SK-N-SH (cell line): ENCODE measurements at regions not wholly inside any gene's neighbourhood (a gene's known extent, or its start where the extent isn't known, plus 50 kb on each side); places are given as distances from the start of the nearest gene placed in this dataset.

Source experiments
- CTCF ChIA-PET: fragments of 300-600, 350-600 bp; formaldehyde crosslinking; extraction: SDS; loops from one replicate; lab custom pipeline; 2021; lab: Yijun Ruan, JAX
- POLR2A ChIA-PET: fragments of 350-600 bp; sonication (Branson Sonifier 250); formaldehyde crosslinking; extraction: SDS; loops from one replicate; lab custom pipeline; 2020; ENCODE audit warnings: antibody characterized with exemption, inconsistent platforms; lab: Yijun Ruan, JAX
- DNase-seq: peaks from one replicate; pipeline ENCODE4 v3.0.0; 2012
- H2AFZ ChIP-seq: fragments of 200-600 bp; sonication (generic); 2 replicates; pipeline ENCODE4 v1.8.1; 2016; ENCODE audit warnings: antibody characterized with exemption, mild to moderate bottlenecking, low read depth
- H3F3A ChIP-seq: fragments of 200-600 bp; sonication (generic); replicated peaks from 2 replicates; pipeline ENCODE3; 2016; ENCODE audit warnings: antibody characterized with exemption, mild to moderate bottlenecking; ENCODE audit not compliant: insufficient read depth
- H3K27ac ChIP-seq, 2 experiments: fragments of 200-500 bp in 1 of 2; fragments of 200-600 bp in 1 of 2; sonication (Bioruptor generic) in 1 of 2; sonication (generic), shearing (Covaris generic) in 1 of 2; 2 replicates each; pipeline versions ENCODE4 v1.5.1 to v1.6.1; 2014 to 2016; ENCODE audit warnings: low read depth in 2 of 2, inconsistent platforms in 1 of 2, low read length in 1 of 2, mild to moderate bottlenecking in 1 of 2, mixed read lengths in 1 of 2
- H3K27me3 ChIP-seq: fragments of 200-600 bp; sonication (generic), shearing (Covaris generic); 2 replicates; pipeline ENCODE4 v1.6.1; 2016; ENCODE audit warnings: mixed run types; ENCODE audit not compliant: insufficient read depth
- H3K36me3 ChIP-seq, 2 experiments: fragments of 200-500 bp in 1 of 2; fragments of 200-600 bp in 1 of 2; sonication (Bioruptor generic) in 1 of 2; sonication (generic) in 1 of 2; replicated peaks in 1 of 2; 2 replicates each; pipeline versions ENCODE3 to v1.5.1; 2014 to 2016; ENCODE audit warnings: low read length in 1 of 2, mild to moderate bottlenecking in 1 of 2; ENCODE audit not compliant: insufficient read depth in 2 of 2, control insufficient read depth in 1 of 2
- H3K4me1 ChIP-seq, 2 experiments: fragments of 200-500 bp in 1 of 2; fragments of 200-600 bp in 1 of 2; sonication (Bioruptor generic) in 1 of 2; sonication (generic), shearing (Covaris generic) in 1 of 2; 2 replicates each; pipeline versions ENCODE4 v1.5.1 to v1.6.1; 2014 to 2016; ENCODE audit warnings: low read depth in 1 of 2, low read length in 1 of 2, mixed run types in 1 of 2; ENCODE audit not compliant: insufficient read depth in 2 of 2, control insufficient read depth in 1 of 2
- H3K4me2 ChIP-seq: fragments of 200-600 bp; sonication (generic), shearing (Covaris generic); 2 replicates; pipeline ENCODE4 v1.6.1; 2017; ENCODE audit warnings: mixed run types
- H3K4me3 ChIP-seq, 2 experiments: fragments of 200-500 bp in 1 of 2; fragments of 200-600 bp in 1 of 2; sonication (Bioruptor generic) in 1 of 2; sonication (generic), shearing (Covaris generic) in 1 of 2; 2 replicates each; pipeline versions ENCODE4 v1.5.1 to v1.8.1; 2014 to 2016; ENCODE audit warnings: low read depth in 2 of 2, inconsistent platforms in 1 of 2, low read length in 1 of 2, mild to moderate bottlenecking in 1 of 2, mixed read lengths in 1 of 2, moderate library complexity in 1 of 2
- H3K79me2 ChIP-seq: fragments of 200-600 bp; sonication (generic); 2 replicates; pipeline ENCODE4 v1.8.1; 2017; ENCODE audit warnings: mild to moderate bottlenecking; ENCODE audit not compliant: insufficient read depth
- H3K9ac ChIP-seq: fragments of 200-600 bp; sonication (generic); 2 replicates; pipeline ENCODE4 v1.6.1; 2017; ENCODE audit warnings: mixed run types
- H3K9me2 ChIP-seq: fragments of 200-600 bp; sonication (generic); 2 replicates; pipeline ENCODE4 v1.6.1; 2017; ENCODE audit warnings: mixed run types
- H3K9me3 ChIP-seq: fragments of 200-600 bp; sonication (generic); 2 replicates; pipeline ENCODE4 v1.6.1; 2017; ENCODE audit warnings: mixed run types, mild to moderate bottlenecking, moderate library complexity
- H4K20me1 ChIP-seq: fragments of 200-600 bp; sonication (generic); 2 replicates; pipeline ENCODE4 v1.6.1; 2017; ENCODE audit warnings: mild to moderate bottlenecking, mixed run types; ENCODE audit not compliant: insufficient read depth
- FOXM1 ChIP-seq: IDR thresholded peaks from 2 replicates; pipeline ENCODE4 v1.4.0; 2012; ENCODE audit warnings: low read depth, mild to moderate bottlenecking
- GABPA ChIP-seq: IDR thresholded peaks from 2 replicates; pipeline ENCODE4 v1.4.0; 2012; ENCODE audit warnings: low read depth, mild to moderate bottlenecking
- GATA2 ChIP-seq: sonication (generic); formaldehyde crosslinking; IDR thresholded peaks from 2 replicates; pipeline ENCODE4 v1.5.0; 2020; ENCODE audit warnings: mild to moderate bottlenecking, missing genetic modification reagents
- MAX ChIP-seq: IDR thresholded peaks from 2 replicates; pipeline ENCODE4 v1.4.0; 2012; ENCODE audit warnings: low read depth
- MXI1 ChIP-seq: IDR thresholded peaks from 2 replicates; pipeline ENCODE4 v1.6.1; 2012; ENCODE audit warnings: mild to moderate bottlenecking, low read depth, low read length, improper control_type of control experiment
- NRF1 ChIP-seq: IDR thresholded peaks from 2 replicates; pipeline ENCODE4 v1.6.1; 2012; ENCODE audit warnings: low read depth, mild to moderate bottlenecking, low read length
- POLR2AphosphoS5 ChIP-seq: IDR thresholded peaks from 2 replicates; pipeline ENCODE4 v1.6.1; 2012; ENCODE audit warnings: low read depth, low read length
- RAD21 ChIP-seq: IDR thresholded peaks from 2 replicates; pipeline ENCODE4 v1.6.1; 2012; ENCODE audit warnings: mild to moderate bottlenecking, low read length
- TCF12 ChIP-seq: IDR thresholded peaks from 2 replicates; pipeline ENCODE4 v1.4.0; 2012
- TEAD4 ChIP-seq: IDR thresholded peaks from 2 replicates; pipeline ENCODE4 v1.4.0; 2012; ENCODE audit warnings: mild to moderate bottlenecking, borderline replicate concordance; ENCODE audit not compliant: insufficient read depth
- YY1 ChIP-seq: IDR thresholded peaks from 2 replicates; pipeline ENCODE4 v1.4.0; 2012; ENCODE audit warnings: low read depth, mild to moderate bottlenecking
- WGBS: methylation state at CpG from one replicate; pipeline ENCODE4 v1.1.6; 2017; ENCODE audit warnings: low lambda C conversion rate; 5-methylcytosine and 5-hydroxymethylcytosine counted together
- TF ChIP-seq, protein P1 (sequence below): IDR thresholded peaks from 2 replicates; pipeline ENCODE4 v1.4.0; 2012; ENCODE audit warnings: low read depth, borderline replicate concordance
- TF ChIP-seq, protein P2 (sequence below): fragments of 200-600 bp; sonication (generic); IDR thresholded peaks from 2 replicates; pipeline ENCODE4 v1.6.1; 2017; ENCODE audit warnings: antibody characterized with exemption, mild to moderate bottlenecking, moderate library complexity

DNA sequence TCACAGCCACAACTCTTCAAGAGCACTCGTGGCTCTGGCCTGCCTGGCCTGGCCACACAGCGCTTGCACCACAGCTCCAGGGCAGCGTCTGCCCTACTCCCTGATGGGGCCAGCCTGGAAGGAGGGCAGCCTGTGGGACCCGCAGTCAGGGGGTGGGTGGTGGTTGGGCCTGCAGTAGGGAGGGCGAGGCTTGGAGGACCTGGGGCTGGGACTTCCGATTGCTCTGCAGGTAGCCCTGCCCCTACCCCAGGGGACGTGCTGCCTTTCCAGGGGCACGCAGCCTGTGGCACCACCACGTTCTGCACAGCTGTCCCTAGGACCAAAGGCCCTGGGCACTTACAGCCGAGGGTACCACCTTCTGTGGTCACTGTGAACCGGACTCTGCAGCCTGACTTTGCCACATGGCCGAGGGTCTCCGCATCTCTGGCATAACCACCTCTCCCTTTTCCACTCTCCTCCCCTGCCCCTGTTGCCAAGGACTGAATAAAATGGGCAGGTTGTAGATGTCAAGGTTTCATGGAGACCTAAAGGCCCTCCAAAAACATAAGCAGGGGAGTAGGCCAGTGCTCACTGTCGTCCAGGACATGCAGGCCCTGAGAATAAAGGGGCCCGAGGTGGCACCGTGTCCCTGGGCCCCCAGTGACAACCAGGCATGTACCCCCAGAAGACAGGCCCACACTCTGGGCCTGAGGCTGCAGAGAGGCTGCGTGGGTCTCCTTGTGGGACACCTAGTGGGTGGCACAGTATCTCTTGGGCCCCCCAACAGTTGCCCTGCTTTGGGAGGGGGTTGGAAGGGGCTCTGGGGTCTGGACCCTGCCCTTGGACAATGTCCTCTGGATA lies 87.3 kb downstream of the INHBB start (continued):
- no peak for TF ChIP-seq GABPA
- no peak for TF ChIP-seq FOXM1

DNA sequence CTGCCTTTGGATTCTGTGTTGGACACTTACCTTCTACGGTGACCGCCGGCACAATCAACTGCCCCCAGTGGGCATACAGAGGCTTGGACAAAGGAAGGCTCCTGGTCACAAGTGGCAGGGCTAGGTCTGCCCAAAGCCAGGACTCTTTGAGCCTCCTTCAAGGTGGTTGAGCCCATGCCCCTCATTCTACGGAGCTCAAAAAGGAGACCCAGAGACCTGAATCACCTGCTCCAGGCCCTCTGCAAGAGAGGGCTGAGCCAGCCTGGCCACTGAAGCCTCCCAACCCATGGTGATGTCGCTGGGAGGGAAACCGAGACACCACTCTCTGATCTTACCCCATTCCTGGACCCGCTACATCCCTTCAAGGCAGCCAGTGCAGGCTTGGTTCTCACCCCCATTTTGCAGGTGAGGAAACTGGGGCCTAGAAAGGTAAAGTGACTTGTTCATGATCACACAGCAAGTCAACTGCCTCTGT lies 87.9 kb downstream of the INHBB start:
- DNase-seq = no peak
- Histone ChIP-seq H3K27me3 (peaks cover 11% of the 10 kb centered on the region), H3K79me2 (no peaks in the 10 kb centered on the region), H3K4me1 (no peaks in the 10 kb centered on the region; a peak in 1 of 4 replicates), H4K20me1 (no peaks in the 10 kb centered on the region), H3K4me3 (no peak overlapping the region), H3K9ac (no peak overlapping the region), H2AFZ (no peak overlapping the region), H3F3A (no peaks in the 10 kb centered on the region), H3K9me3 (no peaks in the 10 kb centered on the region), H3K4me2 (no peak overlapping the region), H3K27ac (no peak overlapping the region), H3K9me2 (no peaks in the 10 kb centered on the region), H3K36me3 (no peaks in the 10 kb centered on the region)
- ChIA-PET POLR2A (no interaction called here), CTCF (no interaction called here)
- 70% methylated on average over 4 of the region's 7 CpGs for WGBS
- TF ChIP-seq, protein P1, sequence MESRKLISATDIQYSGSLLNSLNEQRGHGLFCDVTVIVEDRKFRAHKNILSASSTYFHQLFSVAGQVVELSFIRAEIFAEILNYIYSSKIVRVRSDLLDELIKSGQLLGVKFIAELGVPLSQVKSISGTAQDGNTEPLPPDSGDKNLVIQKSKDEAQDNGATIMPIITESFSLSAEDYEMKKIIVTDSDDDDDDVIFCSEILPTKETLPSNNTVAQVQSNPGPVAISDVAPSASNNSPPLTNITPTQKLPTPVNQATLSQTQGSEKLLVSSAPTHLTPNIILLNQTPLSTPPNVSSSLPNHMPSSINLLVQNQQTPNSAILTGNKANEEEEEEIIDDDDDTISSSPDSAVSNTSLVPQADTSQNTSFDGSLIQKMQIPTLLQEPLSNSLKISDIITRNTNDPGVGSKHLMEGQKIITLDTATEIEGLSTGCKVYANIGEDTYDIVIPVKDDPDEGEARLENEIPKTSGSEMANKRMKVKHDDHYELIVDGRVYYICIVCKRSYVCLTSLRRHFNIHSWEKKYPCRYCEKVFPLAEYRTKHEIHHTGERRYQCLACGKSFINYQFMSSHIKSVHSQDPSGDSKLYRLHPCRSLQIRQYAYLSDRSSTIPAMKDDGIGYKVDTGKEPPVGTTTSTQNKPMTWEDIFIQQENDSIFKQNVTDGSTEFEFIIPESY = no peak
- no peak for TF ChIP-seq MAX
- TF ChIP-seq GATA2 (CRISPR knock-in tag) = no peak
- no peak for TF ChIP-seq RAD21
- TF ChIP-seq YY1 = no peak
- TF ChIP-seq TEAD4 = no peak
- TF ChIP-seq POLR2AphosphoS5 = no peak
- TF ChIP-seq MXI1 = no peak
- TF ChIP-seq, protein P2, sequence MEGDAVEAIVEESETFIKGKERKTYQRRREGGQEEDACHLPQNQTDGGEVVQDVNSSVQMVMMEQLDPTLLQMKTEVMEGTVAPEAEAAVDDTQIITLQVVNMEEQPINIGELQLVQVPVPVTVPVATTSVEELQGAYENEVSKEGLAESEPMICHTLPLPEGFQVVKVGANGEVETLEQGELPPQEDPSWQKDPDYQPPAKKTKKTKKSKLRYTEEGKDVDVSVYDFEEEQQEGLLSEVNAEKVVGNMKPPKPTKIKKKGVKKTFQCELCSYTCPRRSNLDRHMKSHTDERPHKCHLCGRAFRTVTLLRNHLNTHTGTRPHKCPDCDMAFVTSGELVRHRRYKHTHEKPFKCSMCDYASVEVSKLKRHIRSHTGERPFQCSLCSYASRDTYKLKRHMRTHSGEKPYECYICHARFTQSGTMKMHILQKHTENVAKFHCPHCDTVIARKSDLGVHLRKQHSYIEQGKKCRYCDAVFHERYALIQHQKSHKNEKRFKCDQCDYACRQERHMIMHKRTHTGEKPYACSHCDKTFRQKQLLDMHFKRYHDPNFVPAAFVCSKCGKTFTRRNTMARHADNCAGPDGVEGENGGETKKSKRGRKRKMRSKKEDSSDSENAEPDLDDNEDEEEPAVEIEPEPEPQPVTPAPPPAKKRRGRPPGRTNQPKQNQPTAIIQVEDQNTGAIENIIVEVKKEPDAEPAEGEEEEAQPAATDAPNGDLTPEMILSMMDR = no peak
- TF ChIP-seq TCF12 = no peak
- no peak for TF ChIP-seq NRF1
